H1 (cell line): ENCODE measurements at regions not wholly inside any gene's neighbourhood (a gene's known extent, or its start where the extent isn't known, plus 50 kb on each side); places are given as distances from the start of the nearest gene placed in this dataset.

Experiments
- CTCF ChIA-PET: fragments of 300-600 bp; sonication (Branson Sonifier 250); formaldehyde crosslinking; loops from one replicate; lab custom pipeline; 2021; ENCODE audit not compliant: partially characterized antibody; lab: Charles Lee
- POLR2A ChIA-PET: fragments of 300-600 bp; sonication (Branson Sonifier 250); formaldehyde crosslinking; loops from one replicate; lab custom pipeline; 2021; ENCODE audit warnings: inconsistent platforms; ENCODE audit not compliant: partially characterized antibody; lab: Charles Lee
- DNase-seq, 2 experiments: peaks; one replicate each; pipeline versions ENCODE4 v3.0.0 to v3.0.0-alpha.2; 2010 to 2022; ENCODE audit warnings: low spot score in 2 of 2, low read depth in 1 of 2, mixed read lengths in 1 of 2
- FAIRE-seq: peaks from 2 replicates; lab custom pipeline; 2011; peaks lifted over from hg19 to GRCh38; lab: Jason Lieb, UNC
- H2AFZ ChIP-seq: 2 replicates; pipeline ENCODE4 v1.8.1; 2012; ENCODE audit warnings: low read length, inconsistent platforms
- H2AK5ac ChIP-seq: 2 replicates; pipeline ENCODE4 v1.6.1; 2013; ENCODE audit warnings: low read depth, low read length
- H2BK120ac ChIP-seq: replicated peaks from 2 replicates; pipeline ENCODE3; 2013; ENCODE audit warnings: low read depth, low read length, inconsistent platforms
- H2BK12ac ChIP-seq: 2 replicates; pipeline ENCODE4 v1.6.1; 2013; ENCODE audit warnings: low read depth, low read length
- H2BK15ac ChIP-seq: 2 replicates; pipeline ENCODE4 v1.6.1; 2013; ENCODE audit warnings: low read length
- H2BK20ac ChIP-seq: 2 replicates; pipeline ENCODE4 v1.6.1; 2013; ENCODE audit warnings: low read length
- H2BK5ac ChIP-seq: 2 replicates; pipeline ENCODE4 v1.6.1; 2013; ENCODE audit warnings: low read depth, low read length
- H3K14ac ChIP-seq: 2 replicates; pipeline ENCODE4 v1.6.1; 2013; ENCODE audit warnings: inconsistent platforms; ENCODE audit not compliant: insufficient read length
- H3K18ac ChIP-seq: 2 replicates; pipeline ENCODE4 v1.6.1; 2013; ENCODE audit warnings: low read length; ENCODE audit errors: extremely low read depth
- H3K23ac ChIP-seq: 2 replicates; pipeline ENCODE4 v1.6.1; 2013; ENCODE audit warnings: inconsistent platforms; ENCODE audit not compliant: insufficient read length
- H3K23me2 ChIP-seq: 2 replicates; pipeline ENCODE4 v1.6.1; 2013; ENCODE audit warnings: low read depth, low read length
- H3K27ac ChIP-seq: 2 replicates; pipeline ENCODE4 v1.6.1; 2011; ENCODE audit warnings: low read depth, low read length, inconsistent platforms
- H3K27me3 ChIP-seq, 4 experiments: replicated peaks in 1 of 4; 1 replicate in 1 of 4; 2 replicates in 3 of 4; pipeline versions ENCODE4 v1.6.1 to v1.8.1; 2011 to 2013; ENCODE audit warnings: low read length in 3 of 4, mild to moderate bottlenecking in 3 of 4, inconsistent platforms in 2 of 4, mixed read lengths in 2 of 4, moderate library complexity in 1 of 4; ENCODE audit not compliant: control insufficient read depth in 3 of 4, insufficient read depth in 3 of 4; ENCODE audit errors: extremely low read depth in 1 of 4
- H3K36me3 ChIP-seq, 4 experiments: 2 replicates each; pipeline versions ENCODE4 v1.6.1 to v1.8.1; 2011 to 2013; ENCODE audit warnings: mild to moderate bottlenecking in 4 of 4, low read length in 3 of 4, moderate library complexity in 2 of 4, control low read depth in 1 of 4, inconsistent platforms in 1 of 4; ENCODE audit not compliant: insufficient read depth in 4 of 4, control insufficient read depth in 2 of 4
- H3K4ac ChIP-seq: replicated peaks from 2 replicates; pipeline ENCODE3; 2013; ENCODE audit warnings: low read length, low read depth, mixed read lengths, inconsistent platforms; ENCODE audit not compliant: insufficient read length
- H3K4me1 ChIP-seq, 4 experiments: replicated peaks in 1 of 4; 1 replicate in 1 of 4; 2 replicates in 3 of 4; pipeline versions ENCODE4 v1.6.1 to v1.8.1; 2011 to 2013; ENCODE audit warnings: low read length in 3 of 4, inconsistent platforms in 2 of 4, mixed read lengths in 1 of 4; ENCODE audit not compliant: insufficient read depth in 4 of 4, control insufficient read depth in 3 of 4
- H3K4me2 ChIP-seq, 2 experiments: 2 replicates each; pipeline versions ENCODE4 v1.6.1 to v1.8.1; 2011 to 2013; ENCODE audit warnings: low read depth in 2 of 2, low read length in 2 of 2, control low read depth in 1 of 2, inconsistent platforms in 1 of 2, mild to moderate bottlenecking in 1 of 2; ENCODE audit not compliant: insufficient read depth in 1 of 2
- H3K4me3 ChIP-seq, 4 experiments: fragments of 200-600, 300-600 bp in 1 of 4; sonication (generic), shearing (Covaris generic), sonication (Bioruptor Twin) in 1 of 4; 2 replicates each; pipeline versions ENCODE4 v1.5.1 to v1.8.1; 2011 to 2016; ENCODE audit warnings: low read length in 4 of 4, low read depth in 3 of 4, control low read depth in 2 of 4, inconsistent platforms in 2 of 4, mild to moderate bottlenecking in 2 of 4, mixed read lengths in 1 of 4, moderate library complexity in 1 of 4; ENCODE audit not compliant: insufficient read depth in 2 of 4; ENCODE audit errors: extremely low read depth in 1 of 4
- H3K56ac ChIP-seq: replicated peaks from 2 replicates; pipeline ENCODE3; 2013; ENCODE audit warnings: low read depth, mild to moderate bottlenecking, mixed read lengths, low read length, inconsistent platforms; ENCODE audit not compliant: insufficient read length
- H3K79me1 ChIP-seq: 2 replicates; pipeline ENCODE4 v1.6.1; 2013; ENCODE audit warnings: low read depth, low read length, control low read depth
- H3K79me2 ChIP-seq, 2 experiments: 2 replicates each; pipeline versions ENCODE4 v1.6.1 to v1.8.1; 2012 to 2013; ENCODE audit warnings: low read length in 2 of 2, mild to moderate bottlenecking in 2 of 2, inconsistent platforms in 1 of 2; ENCODE audit not compliant: insufficient read depth in 2 of 2, control insufficient read depth in 1 of 2
- H3K9ac ChIP-seq, 4 experiments: replicated peaks in 1 of 4; 1 replicate in 1 of 4; 2 replicates in 3 of 4; pipeline versions ENCODE4 v1.6.1 to v1.8.1; 2011 to 2013; ENCODE audit warnings: low read depth in 3 of 4, low read length in 3 of 4, control low read depth in 2 of 4, mild to moderate bottlenecking in 2 of 4, moderate library complexity in 2 of 4, inconsistent platforms in 1 of 4; ENCODE audit errors: extremely low read depth in 1 of 4
- H3K9me3 ChIP-seq, 2 experiments: 2 replicates each; pipeline versions ENCODE4 v1.6.1 to v1.8.1; 2012 to 2013; ENCODE audit warnings: mild to moderate bottlenecking in 2 of 2, moderate library complexity in 2 of 2, control low read depth in 1 of 2, inconsistent platforms in 1 of 2, low read depth in 1 of 2, low read length in 1 of 2, mixed read lengths in 1 of 2; ENCODE audit not compliant: insufficient read depth in 2 of 2
- H4K20me1 ChIP-seq, 2 experiments: replicated peaks in 1 of 2; 2 replicates each; pipeline versions ENCODE3 to v1.8.1; 2011 to 2013; ENCODE audit warnings: inconsistent platforms in 2 of 2, low read length in 2 of 2, mild to moderate bottlenecking in 1 of 2; ENCODE audit not compliant: insufficient read depth in 2 of 2, control insufficient read depth in 1 of 2
- H4K5ac ChIP-seq: 2 replicates; pipeline ENCODE4 v1.6.1; 2013; ENCODE audit warnings: low read length, low read depth, mixed read lengths, inconsistent platforms; ENCODE audit not compliant: insufficient read length
- H4K8ac ChIP-seq: 2 replicates; pipeline ENCODE4 v1.8.0; 2013; ENCODE audit warnings: mild to moderate bottlenecking, moderate library complexity, low read length, inconsistent platforms; ENCODE audit not compliant: insufficient read depth; ENCODE audit errors: extremely low read depth
- H4K91ac ChIP-seq: replicated peaks from 2 replicates; pipeline ENCODE3; 2013; ENCODE audit warnings: low read length, mixed read lengths, inconsistent platforms; ENCODE audit not compliant: insufficient read length
- ASH2L ChIP-seq: fragments of 200-600, 300-600 bp; sonication (generic); IDR thresholded peaks from one replicate; pipeline ENCODE4 v1.7.1; 2017; ENCODE audit warnings: low read length
- GABPA ChIP-seq: IDR thresholded peaks from 2 replicates; pipeline ENCODE4 v1.6.1; 2011; ENCODE audit warnings: mild to moderate bottlenecking, low read length, moderate library complexity, borderline replicate concordance; ENCODE audit not compliant: insufficient read depth
- GTF2F1 ChIP-seq: IDR thresholded peaks from 2 replicates; pipeline ENCODE4 v1.6.1; 2012; ENCODE audit warnings: low read depth, low read length, improper control_type of control experiment, borderline replicate concordance
- JUND ChIP-seq: IDR thresholded peaks from 2 replicates; pipeline ENCODE4 v1.6.1; 2011; ENCODE audit warnings: mild to moderate bottlenecking, improper control_type of control experiment, low read length
- NANOG ChIP-seq: IDR thresholded peaks from 2 replicates; pipeline ENCODE4 v1.6.1; 2011; ENCODE audit warnings: low read length, low read depth, mild to moderate bottlenecking, inconsistent platforms; ENCODE audit not compliant: insufficient read depth, poor library complexity, severe bottlenecking
- NRF1 ChIP-seq: IDR thresholded peaks from 2 replicates; pipeline ENCODE4 v1.6.1; 2011; ENCODE audit warnings: mild to moderate bottlenecking, low read depth, low read length, improper control_type of control experiment
- RNF2 ChIP-seq: fragments of 200-900, 300-1000 bp; sonication (generic); IDR thresholded peaks from 2 replicates; pipeline ENCODE4 v1.7.1; 2016; ENCODE audit warnings: borderline replicate concordance, low read depth, mild to moderate bottlenecking, antibody characterized with exemption, low read length; ENCODE audit not compliant: poor library complexity, severe bottlenecking; ENCODE audit errors: missing control alignments
- SIN3A ChIP-seq, 2 experiments: IDR thresholded peaks in 1 of 2; conservative IDR thresholded peaks in 1 of 2; 2 replicates each; pipeline ENCODE4 v1.6.1; 2011 to 2012; ENCODE audit warnings: low read length in 2 of 2, improper control_type of control experiment in 1 of 2, low read depth in 1 of 2, mild to moderate bottlenecking in 1 of 2
- SP2 ChIP-seq: IDR thresholded peaks from 2 replicates; pipeline ENCODE4 v1.6.1; 2012; ENCODE audit warnings: mild to moderate bottlenecking, low read length, inconsistent platforms
- SP4 ChIP-seq: IDR thresholded peaks from 2 replicates; pipeline ENCODE4 v1.6.1; 2012; ENCODE audit warnings: low read length, inconsistent platforms
- SUZ12 ChIP-seq: fragments of 200-600 bp; sonication (generic); IDR thresholded peaks from 2 replicates; pipeline ENCODE4 v1.6.1; 2012; ENCODE audit warnings: mild to moderate bottlenecking, inconsistent platforms, low read length, moderate library complexity, mixed read lengths
- ZNF274 ChIP-seq: IDR thresholded peaks from 2 replicates; pipeline ENCODE4 v1.7.0; 2012; ENCODE audit warnings: low read length, borderline replicate concordance; ENCODE audit errors: extremely low read depth
- WGBS, 2 experiments: shearing (Covaris generic) in 1 of 2; methylation state at CpG; one replicate each; pipeline versions ENCODE4 v1.1.6 to v1.1.7; 2013 to 2015; ENCODE audit warnings: low lambda C conversion rate in 2 of 2, mixed read lengths in 2 of 2, inconsistent platforms in 1 of 2, low coverage in 1 of 2, missing lambda C conversion rate in 1 of 2; ENCODE audit not compliant: insufficient replicate concordance in 2 of 2, insufficient coverage in 1 of 2, insufficient read length in 1 of 2; ENCODE audit errors: extremely low coverage in 1 of 2, missing lambda C conversion rate in 1 of 2; 5-methylcytosine and 5-hydroxymethylcytosine counted together

GRCh38 chr14:76309572-76310162 lies 66.3 kb upstream of the ESRRB start:
- Histone ChIP-seq H3K79me2 (no peaks in the 10 kb centered on the region), H2BK15ac (no peak overlapping the region), H3K4me3 (peak overlapping the region in 2 of 4 experiments; percentile 2 to 50; a peak in 2 of 8 replicates), H3K23ac (no peak overlapping the region), H3K4ac (no peak overlapping the region), H3K4me1 (peaks cover 11 to 22% (median 17%) of the 10 kb centered on the region in 4 experiments), H3K27ac (no peak overlapping the region), H2AFZ (no peak overlapping the region), H2BK5ac (no peak overlapping the region), H4K8ac (no peak overlapping the region), H2BK120ac (no peak overlapping the region), H3K14ac (no peak overlapping the region), H4K5ac (no peak overlapping the region), H4K20me1 (no peaks in the 10 kb centered on the region), H3K4me2 (peak overlapping the region; percentile 70 to 92), H3K9me3 (no peaks in the 10 kb centered on the region), H2AK5ac (no peak overlapping the region), H4K91ac (no peak overlapping the region), H3K56ac (no peak overlapping the region), H2BK12ac (no peak overlapping the region), H3K27me3 (peaks cover 4 to 45% (median 30%) of the 10 kb centered on the region in 4 experiments), H3K36me3 (no peaks in the 10 kb centered on the region), H3K79me1 (no peaks in the 10 kb centered on the region), H3K9ac (no peak overlapping the region), H3K23me2 (peaks cover 6% of the 10 kb centered on the region; the same call in 1 of the 2 replicates)
- DNase-seq: no peak
- CTCF ChIA-PET: interaction anchor here (0.6 to 2.7 kb wide), 10 partner anchors 14 to 204 kb away, joined by 3 to 11 read pairs (median 3); no protein-coding TSS in a partner anchor
- WGBS, 2 experiments: 79% methylated on average over 8 of the region's 8 CpGs; no CpG with 5 or more reads in 1 of the 2 experiments
- FAIRE-seq: no peak
- POLR2A ChIA-PET: no interaction called here
- TF ChIP-seq SIN3A (conservative IDR thresholded peaks at IDR 0.05 in 1 of 2, IDR thresholded peaks at IDR 0.05 in 1 of 2; ENCODE audit: low read depth in 1 of 2, low read length in 2 of 2) (no peak), SP2 (no peak), NRF1 (no peak), SP4 (no peak), RNF2 (no peak), GABPA (no peak), JUND (no peak), ZNF274 (no peak), NANOG (no peak), SUZ12 (no peak), ASH2L (no peak), GTF2F1 (no peak)
- TF ChIP-seq, all 59 proteins: peak for 0
- H3K18ac ChIP-seq: no peak overlapping the region
- H2BK20ac ChIP-seq: no peak overlapping the region
